ENCODE measurements at regions not wholly inside any gene's neighbourhood (a gene's known extent, or its start where the extent isn't known, plus 50 kb on each side); places are given as distances from the start of the nearest gene placed in this dataset.

GRCh38 chr2:175742367-175742766 lies 259.7 kb downstream of the LNPK start:
- Mint-ChIP-seq H3K4me1 (ENCODE audit: low read depth) (no peaks in the 10 kb centered on the region), H3K36me3 (ENCODE audit: low read depth) (no peaks in the 10 kb centered on the region), H3K27me3 (peaks cover 10% of the 10 kb centered on the region), H3K4me3 (no peak overlapping the region), H3K27ac (no peak overlapping the region), H3K9me3 (no peaks in the 10 kb centered on the region)
- ATAC-seq, result no peak
- DNase-seq, result no peak
- intact Hi-C loops (cut with micrococcal nuclease), result no loop called here
- ChIA-PET POLR2A (no interaction called here), CTCF (no interaction called here)
- TF ChIP-seq CTCF (IDR thresholded peaks at IDR 0.05), result no peak

GRCh38 chr2:175741164-175741563 lies 260.9 kb downstream of the LNPK start:
- H3K4me1 Mint-ChIP-seq (ENCODE audit: low read depth), result no peaks in the 10 kb centered on the region
- H3K27ac Mint-ChIP-seq, result no peak overlapping the region
- H3K27me3 Mint-ChIP-seq, result peaks cover 6% of the 10 kb centered on the region
- ATAC-seq (no peak), DNase-seq (no peak)
- no peak overlapping the region for H3K4me3 Mint-ChIP-seq
- no peaks in the 10 kb centered on the region for H3K9me3 Mint-ChIP-seq
- intact Hi-C loops (cut with micrococcal nuclease), result no loop called here
- ChIA-PET POLR2A (no interaction called here), CTCF (no interaction called here)
- H3K36me3 Mint-ChIP-seq (ENCODE audit: low read depth), result no peaks in the 10 kb centered on the region
- TF ChIP-seq CTCF (IDR thresholded peaks at IDR 0.05), result no peak

- no peak overlapping the region for H3K27ac Mint-ChIP-seq
- H3K4me3 Mint-ChIP-seq, result no peak overlapping the region
- H3K4me1 Mint-ChIP-seq (ENCODE audit: low read depth), result no peaks in the 10 kb centered on the region
- peaks cover 3% of the 10 kb centered on the region for H3K27me3 Mint-ChIP-seq
- ChIA-PET CTCF (no interaction called here), POLR2A (interaction anchor here (1.0 kb wide), 1 partner anchor 10 kb away, joined by 4 read pairs; no protein-coding TSS in a partner anchor)
- no peak for ATAC-seq
- H3K36me3 Mint-ChIP-seq (ENCODE audit: low read depth), result no peaks in the 10 kb centered on the region
- no peak for DNase-seq
- TF ChIP-seq CTCF (IDR thresholded peaks at IDR 0.05), result no peak
- no peaks in the 10 kb centered on the region for H3K9me3 Mint-ChIP-seq
- intact Hi-C loops (cut with micrococcal nuclease), result no loop called here
These were observed 264.2 kb downstream of the LNPK start for GRCh38 chr2:175737722-175738361.

GRCh38 chr2:175734686-175735085 lies 267.4 kb downstream of the LNPK start:
- Mint-ChIP-seq H3K27ac (no peak overlapping the region), H3K9me3 (no peaks in the 10 kb centered on the region), H3K27me3 (peaks cover 6% of the 10 kb centered on the region), H3K36me3 (ENCODE audit: low read depth) (no peaks in the 10 kb centered on the region), H3K4me3 (no peak overlapping the region), H3K4me1 (ENCODE audit: low read depth) (no peaks in the 10 kb centered on the region)
- no peak for TF ChIP-seq CTCF (IDR thresholded peaks at IDR 0.05)
- ATAC-seq, result no peak
- CTCF ChIA-PET, result interaction anchor here (1.2 kb wide), 1 partner anchor 44 kb away, joined by 3 read pairs; no protein-coding TSS in a partner anchor
- DNase-seq, result no peak
- POLR2A ChIA-PET, result no interaction called here
- intact Hi-C loops (cut with micrococcal nuclease), result no loop called here

GRCh38 chr2:175732531-175732930 lies 269.5 kb downstream of the LNPK start:
- Mint-ChIP-seq H3K27me3 (peaks cover 3% of the 10 kb centered on the region), H3K36me3 (ENCODE audit: low read depth) (no peaks in the 10 kb centered on the region), H3K27ac (no peak overlapping the region), H3K9me3 (no peaks in the 10 kb centered on the region), H3K4me3 (no peak overlapping the region), H3K4me1 (ENCODE audit: low read depth) (no peaks in the 10 kb centered on the region)
- no peak for TF ChIP-seq CTCF (IDR thresholded peaks at IDR 0.05)
- ChIA-PET POLR2A (no interaction called here), CTCF (no interaction called here)
- DNase-seq (no peak), ATAC-seq (no peak)
- intact Hi-C loops (cut with micrococcal nuclease), result no loop called here

All from activated CD8-positive, alpha-beta T cell treated with anti-CD3 and anti-CD28 coated beads for 36 hours (primary cell).